HCT116 (cell line): ENCODE measurements at regions not wholly inside any gene's neighbourhood (a gene's known extent, or its start where the extent isn't known, plus 50 kb on each side); places are given as distances from the start of the nearest gene placed in this dataset.

Source experiments
- ATF3 ChIP-seq: IDR thresholded peaks from 2 replicates; pipeline ENCODE4 v1.6.1; 2012
- CTCF ChIP-seq, 3 experiments: fragments of 200-600 bp in 1 of 3; sonication (generic) in 1 of 3; IDR thresholded peaks in 2 of 3; conservative IDR thresholded peaks in 1 of 3; 2 replicates each; pipeline ENCODE4 v1.5.1; 2012 to 2017; ENCODE audit warnings: low read depth in 2 of 3, low read length in 2 of 3, antibody characterized with exemption in 1 of 3, borderline replicate concordance in 1 of 3, control low read depth in 1 of 3, mild to moderate bottlenecking in 1 of 3, mixed read lengths in 1 of 3, mixed run types in 1 of 3, moderate library complexity in 1 of 3; ENCODE audit not compliant: insufficient read depth in 1 of 3
- EZH2 ChIP-seq: fragments of 200-600 bp; sonication (generic); IDR thresholded peaks from 2 replicates; pipeline ENCODE4 v1.6.1; 2017; ENCODE audit warnings: antibody characterized with exemption, mixed run types
- EZH2phosphoT487 ChIP-seq: fragments of 200-600 bp; IDR thresholded peaks from 2 replicates; pipeline ENCODE4 v1.6.1; 2018; ENCODE audit warnings: antibody characterized with exemption, borderline replicate concordance
- POLR2A ChIP-seq: IDR thresholded peaks from 2 replicates; pipeline ENCODE4 v1.7.0; 2011; ENCODE audit warnings: borderline replicate concordance; ENCODE audit not compliant: insufficient read depth, insufficient read length; ENCODE audit errors: extremely low read depth
- SP1 ChIP-seq: IDR thresholded peaks from 2 replicates; pipeline ENCODE4 v1.6.1; 2012; ENCODE audit warnings: low read depth
- TCF7L2 ChIP-seq: IDR thresholded peaks from 2 replicates; pipeline ENCODE4 v1.7.0; 2011; ENCODE audit warnings: borderline replicate concordance, inconsistent platforms; ENCODE audit not compliant: insufficient read depth, insufficient read length; ENCODE audit errors: extremely low read depth
- YY1 ChIP-seq: IDR thresholded peaks from 2 replicates; pipeline ENCODE4 v1.6.1; 2011; ENCODE audit warnings: low read length, low read depth, moderate library complexity, mild to moderate bottlenecking; ENCODE audit not compliant: insufficient replicate concordance; ENCODE audit errors: extremely low read depth
- ZNF274 ChIP-seq: fragments of 200-500 bp; sonication (Bioruptor generic); IDR thresholded peaks from 2 replicates; pipeline ENCODE4 v1.6.1; 2014; ENCODE audit warnings: mild to moderate bottlenecking, low read depth, low read length, inconsistent platforms
- TF ChIP-seq, protein P1 (sequence below): IDR thresholded peaks from 2 replicates; pipeline ENCODE4 v1.6.1; 2012
- TF ChIP-seq, protein P2 (sequence below): IDR thresholded peaks from 2 replicates; pipeline ENCODE4 v1.6.1; 2012; ENCODE audit warnings: low read depth

DNA sequence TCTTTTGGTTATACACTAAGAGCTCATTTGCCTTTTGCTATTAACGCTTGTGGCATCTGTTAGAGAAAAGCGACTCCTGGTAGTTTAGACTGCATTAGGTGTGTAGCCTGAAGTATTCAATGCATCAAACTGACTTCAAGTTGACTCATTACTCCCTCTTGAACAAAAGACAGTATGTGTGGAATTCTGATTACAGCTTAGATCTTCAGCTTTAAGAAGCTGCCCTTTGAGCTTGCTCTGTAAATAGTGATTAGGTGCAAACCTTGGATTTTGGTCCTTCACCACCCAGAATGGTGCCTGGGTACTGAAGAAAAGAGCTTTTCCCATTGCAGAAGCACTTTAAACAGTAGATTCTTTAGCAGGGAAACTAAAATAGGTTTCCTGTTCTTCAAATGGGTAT lies 62.1 kb downstream of the FAT3 start:
- TF ChIP-seq ZNF274 (no peak), POLR2A (no peak), EZH2phosphoT487 (no peak), YY1 (no peak), CTCF (IDR thresholded peaks at IDR 0.05 in 2 of 3, conservative IDR thresholded peaks at IDR 0.05 in 1 of 3; ENCODE audit: borderline replicate concordance in 1 of 3, insufficient read depth in 1 of 3, low read depth in 2 of 3, low read length in 2 of 3) (no peak), TCF7L2 (no peak), ATF3 (no peak), EZH2 (no peak), SP1 (no peak)
- TF ChIP-seq, protein P1, sequence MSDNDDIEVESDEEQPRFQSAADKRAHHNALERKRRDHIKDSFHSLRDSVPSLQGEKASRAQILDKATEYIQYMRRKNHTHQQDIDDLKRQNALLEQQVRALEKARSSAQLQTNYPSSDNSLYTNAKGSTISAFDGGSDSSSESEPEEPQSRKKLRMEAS: no peak
- TF ChIP-seq, protein P2, sequence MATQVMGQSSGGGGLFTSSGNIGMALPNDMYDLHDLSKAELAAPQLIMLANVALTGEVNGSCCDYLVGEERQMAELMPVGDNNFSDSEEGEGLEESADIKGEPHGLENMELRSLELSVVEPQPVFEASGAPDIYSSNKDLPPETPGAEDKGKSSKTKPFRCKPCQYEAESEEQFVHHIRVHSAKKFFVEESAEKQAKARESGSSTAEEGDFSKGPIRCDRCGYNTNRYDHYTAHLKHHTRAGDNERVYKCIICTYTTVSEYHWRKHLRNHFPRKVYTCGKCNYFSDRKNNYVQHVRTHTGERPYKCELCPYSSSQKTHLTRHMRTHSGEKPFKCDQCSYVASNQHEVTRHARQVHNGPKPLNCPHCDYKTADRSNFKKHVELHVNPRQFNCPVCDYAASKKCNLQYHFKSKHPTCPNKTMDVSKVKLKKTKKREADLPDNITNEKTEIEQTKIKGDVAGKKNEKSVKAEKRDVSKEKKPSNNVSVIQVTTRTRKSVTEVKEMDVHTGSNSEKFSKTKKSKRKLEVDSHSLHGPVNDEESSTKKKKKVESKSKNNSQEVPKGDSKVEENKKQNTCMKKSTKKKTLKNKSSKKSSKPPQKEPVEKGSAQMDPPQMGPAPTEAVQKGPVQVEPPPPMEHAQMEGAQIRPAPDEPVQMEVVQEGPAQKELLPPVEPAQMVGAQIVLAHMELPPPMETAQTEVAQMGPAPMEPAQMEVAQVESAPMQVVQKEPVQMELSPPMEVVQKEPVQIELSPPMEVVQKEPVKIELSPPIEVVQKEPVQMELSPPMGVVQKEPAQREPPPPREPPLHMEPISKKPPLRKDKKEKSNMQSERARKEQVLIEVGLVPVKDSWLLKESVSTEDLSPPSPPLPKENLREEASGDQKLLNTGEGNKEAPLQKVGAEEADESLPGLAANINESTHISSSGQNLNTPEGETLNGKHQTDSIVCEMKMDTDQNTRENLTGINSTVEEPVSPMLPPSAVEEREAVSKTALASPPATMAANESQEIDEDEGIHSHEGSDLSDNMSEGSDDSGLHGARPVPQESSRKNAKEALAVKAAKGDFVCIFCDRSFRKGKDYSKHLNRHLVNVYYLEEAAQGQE: no peak
